Thymus (tissue), 11 donors: ENCODE measurements at regions not wholly inside any gene's neighbourhood (a gene's known extent, or its start where the extent isn't known, plus 50 kb on each side); places are given as distances from the start of the nearest gene placed in this dataset.

Experiments
- DNase-seq, 9 donors: peaks; one replicate each; pipeline ENCODE4 v3.0.0-alpha.2; 2013; ENCODE audit warnings: low spot score in 9 of 9, low read depth in 6 of 9, missing footprints in 1 of 9
- H3K27ac ChIP-seq, 2 donors: one replicate each; pipeline ENCODE4 v1.5.1; 2013; ENCODE audit warnings: control low read depth in 1 of 2, low read depth in 1 of 2, low read length in 1 of 2, mild to moderate bottlenecking in 1 of 2, moderate library complexity in 1 of 2
- H3K27me3 ChIP-seq, 2 donors: one replicate each; pipeline ENCODE4 v1.5.1; 2013; ENCODE audit warnings: low read length in 1 of 2; ENCODE audit not compliant: control insufficient read depth in 2 of 2, insufficient read depth in 1 of 2
- H3K36me3 ChIP-seq, 2 donors: one replicate each; pipeline ENCODE4 v1.5.1; 2013; ENCODE audit warnings: low read length in 1 of 2, mild to moderate bottlenecking in 1 of 2, moderate library complexity in 1 of 2; ENCODE audit not compliant: control insufficient read depth in 2 of 2, insufficient read depth in 2 of 2
- H3K4me1 ChIP-seq, 2 donors: one replicate each; pipeline ENCODE4 v1.5.1; 2013; ENCODE audit warnings: low read length in 2 of 2; ENCODE audit not compliant: control insufficient read depth in 2 of 2, insufficient read depth in 2 of 2
- H3K4me3 ChIP-seq, 2 donors: one replicate each; pipeline ENCODE4 v1.5.1; 2013; ENCODE audit warnings: low read length in 2 of 2, control low read depth in 1 of 2, mild to moderate bottlenecking in 1 of 2
- H3K9me3 ChIP-seq, 2 donors: one replicate each; pipeline ENCODE4 v1.5.1; 2013; ENCODE audit warnings: low read length in 1 of 2, mild to moderate bottlenecking in 1 of 2; ENCODE audit not compliant: control insufficient read depth in 2 of 2, insufficient read depth in 1 of 2
- WGBS: extraction: QIAGEN DNeasy Blood & Tissue Kit; methylation state at CpG from one replicate; pipeline ENCODE4 v1.1.7; 2013; 5-methylcytosine and 5-hydroxymethylcytosine counted together
- donor health status: healthy.

DNA sequence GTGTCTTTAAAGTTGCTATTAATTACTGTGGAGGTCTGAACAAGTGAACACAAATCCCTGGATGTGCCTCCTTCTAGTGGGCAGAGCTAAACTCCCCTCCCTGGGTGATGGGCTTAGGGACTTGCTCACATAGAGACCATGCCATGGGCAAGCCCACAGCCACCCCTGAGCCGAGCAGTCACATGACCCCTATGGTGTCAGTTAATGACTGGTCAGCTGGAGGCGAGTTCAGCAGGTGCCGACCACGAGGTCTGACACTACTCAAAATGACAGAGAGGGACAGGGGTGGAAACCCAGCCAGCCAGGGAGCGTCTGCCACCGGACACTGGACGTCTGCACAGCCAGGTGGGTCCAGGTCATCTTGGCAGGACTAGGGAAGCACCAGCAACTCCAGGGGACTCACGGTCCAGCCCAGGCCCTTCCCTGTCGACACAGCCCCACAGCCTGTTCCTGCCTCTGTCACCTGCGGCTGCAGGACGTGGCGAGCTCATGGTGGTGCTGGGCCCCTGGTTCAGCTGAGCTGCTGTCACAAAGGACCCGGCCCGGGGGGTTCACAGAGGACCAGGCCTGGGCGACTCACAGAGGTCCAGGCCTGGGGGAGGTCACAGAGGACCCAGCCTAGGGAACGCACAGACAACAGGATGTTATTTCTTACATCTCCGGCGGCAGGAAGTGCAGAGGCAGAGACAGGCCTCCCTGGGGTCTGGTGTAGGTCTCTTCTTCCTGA lies 135.0 kb downstream of the BRD1 start:
- H3K27ac ChIP-seq = no peak overlapping the region

DNA sequence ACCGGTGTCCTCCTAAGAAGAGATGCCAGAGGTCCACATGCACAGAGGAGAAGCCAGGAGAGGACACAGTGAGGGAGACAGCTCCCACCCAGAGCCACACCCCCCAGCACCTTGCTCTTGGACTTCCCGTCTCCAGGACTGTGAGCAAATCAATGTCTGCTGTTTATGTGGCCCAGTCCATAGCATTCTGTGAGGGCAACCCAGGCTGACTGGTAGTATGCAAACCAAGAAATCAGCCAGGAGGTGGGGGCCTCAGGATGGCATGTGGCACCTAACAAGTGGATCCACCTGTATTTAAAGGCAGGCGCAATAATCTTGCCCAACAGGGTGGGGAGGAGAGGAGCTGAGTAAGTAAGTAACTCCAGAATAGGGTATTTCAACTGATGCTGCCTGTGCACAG lies 136.4 kb downstream of the BRD1 start:
- Histone ChIP-seq H3K27ac (no peak overlapping the region), H3K36me3 (no peaks in the 10 kb centered on the region), H3K9me3 (peaks cover 0 to 13% of the 10 kb centered on the region in 2 donors), H3K4me1 (no peaks in the 10 kb centered on the region), H3K4me3 (no peak overlapping the region), H3K27me3 (peaks cover 0 to 2% of the 10 kb centered on the region in 2 donors)
- WGBS = 96% methylated on average over 3 of the region's 3 CpGs
- DNase-seq = no peak

More for the DNA sequence above, 135.0 kb downstream of the BRD1 start:
- H3K36me3 ChIP-seq = no peaks in the 10 kb centered on the region
- 93% methylated on average over 18 of the region's 18 CpGs for WGBS
- no peaks in the 10 kb centered on the region for H3K4me1 ChIP-seq
- peaks cover 0 to 13% of the 10 kb centered on the region in 2 donors for H3K9me3 ChIP-seq
- DNase-seq = no peak
- no peaks in the 10 kb centered on the region for H3K27me3 ChIP-seq
- no peak overlapping the region for H3K4me3 ChIP-seq

DNA sequence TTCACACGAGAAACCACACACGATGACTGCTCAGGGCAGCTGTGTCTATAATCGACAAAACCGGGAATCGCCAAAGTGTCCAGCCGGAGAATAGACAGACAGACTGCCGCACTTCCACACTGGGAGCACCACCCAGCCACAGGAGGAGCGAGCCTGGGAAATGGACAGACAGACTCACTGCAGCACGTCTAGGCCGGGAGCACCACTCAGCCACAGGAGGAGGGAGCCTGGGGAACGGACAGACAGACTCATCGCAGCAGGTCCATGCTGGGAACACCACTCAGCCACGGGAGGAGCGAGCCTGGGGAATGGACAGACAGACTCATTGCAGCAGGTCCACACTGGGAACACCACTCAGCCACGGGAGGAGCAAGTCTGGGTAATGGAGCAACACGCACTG lies 137.2 kb downstream of the BRD1 start:
- Histone ChIP-seq H3K27me3 (peaks cover 0 to 2% of the 10 kb centered on the region in 2 donors), H3K36me3 (no peaks in the 10 kb centered on the region), H3K27ac (no peak overlapping the region), H3K4me3 (no peak overlapping the region), H3K4me1 (no peaks in the 10 kb centered on the region), H3K9me3 (peaks cover 0 to 13% of the 10 kb centered on the region in 2 donors)
- no peak for DNase-seq
- WGBS = 93% methylated on average over 16 of the region's 16 CpGs

DNA sequence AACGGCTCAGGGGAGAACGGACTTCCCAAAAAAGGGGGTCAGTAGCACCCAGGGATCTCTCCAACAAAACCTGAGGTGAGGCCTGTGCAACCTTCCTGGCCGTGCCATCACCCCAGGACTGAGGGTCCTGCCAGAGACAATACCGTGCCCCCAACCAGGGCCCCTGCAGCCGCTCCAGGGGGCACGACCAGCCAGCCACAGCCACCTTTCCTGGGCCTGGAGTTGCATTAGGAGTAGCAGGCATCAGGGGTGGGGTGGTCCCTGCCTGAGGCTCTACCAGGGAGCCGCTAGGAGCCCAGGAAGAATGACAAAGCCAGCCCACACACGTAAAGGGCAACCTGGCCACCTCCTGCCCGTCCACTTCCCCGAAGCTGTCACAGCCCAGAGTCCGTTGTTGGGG lies 137.8 kb downstream of the BRD1 start:
- Histone ChIP-seq H3K9me3 (peaks cover 0 to 13% of the 10 kb centered on the region in 2 donors), H3K36me3 (no peaks in the 10 kb centered on the region), H3K27me3 (peaks cover 2 to 3% of the 10 kb centered on the region in 2 donors), H3K27ac (no peak overlapping the region), H3K4me3 (no peak overlapping the region), H3K4me1 (no peaks in the 10 kb centered on the region)
- DNase-seq = no peak
- 89% methylated on average over 11 of the region's 11 CpGs for WGBS

DNA sequence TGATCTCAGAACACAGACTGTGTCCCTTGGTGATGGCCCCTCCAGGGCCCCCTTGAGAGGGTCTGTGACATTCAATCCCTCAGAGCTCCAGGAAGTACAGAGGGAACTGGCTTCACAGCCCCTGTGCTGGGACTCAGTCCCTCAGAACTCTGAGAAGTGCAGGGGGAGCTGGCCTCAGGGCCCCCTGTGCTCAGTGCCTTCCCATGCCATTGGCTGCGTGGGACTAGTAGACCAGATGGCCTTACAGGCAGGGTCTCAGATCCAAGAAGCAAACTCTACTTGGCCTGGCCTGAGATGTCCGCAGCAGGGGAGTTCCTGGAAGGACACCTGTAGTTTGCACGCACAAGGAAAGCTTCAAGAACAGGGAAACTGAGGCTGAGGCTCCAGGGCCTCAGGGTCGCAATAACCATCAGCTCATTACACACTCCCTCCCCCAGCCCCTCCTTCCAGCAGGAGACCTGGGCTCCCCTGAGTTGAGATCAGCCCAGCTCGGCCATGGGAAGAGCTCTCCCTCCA lies 138.4 kb downstream of the BRD1 start:
- Histone ChIP-seq H3K36me3 (no peaks in the 10 kb centered on the region), H3K27ac (no peak overlapping the region), H3K4me1 (no peaks in the 10 kb centered on the region), H3K4me3 (no peak overlapping the region), H3K27me3 (peaks cover 2 to 3% of the 10 kb centered on the region in 2 donors), H3K9me3 (peaks cover 0 to 13% of the 10 kb centered on the region in 2 donors)
- 95% methylated on average over 5 of the region's 5 CpGs for WGBS
- DNase-seq = no peak

DNA sequence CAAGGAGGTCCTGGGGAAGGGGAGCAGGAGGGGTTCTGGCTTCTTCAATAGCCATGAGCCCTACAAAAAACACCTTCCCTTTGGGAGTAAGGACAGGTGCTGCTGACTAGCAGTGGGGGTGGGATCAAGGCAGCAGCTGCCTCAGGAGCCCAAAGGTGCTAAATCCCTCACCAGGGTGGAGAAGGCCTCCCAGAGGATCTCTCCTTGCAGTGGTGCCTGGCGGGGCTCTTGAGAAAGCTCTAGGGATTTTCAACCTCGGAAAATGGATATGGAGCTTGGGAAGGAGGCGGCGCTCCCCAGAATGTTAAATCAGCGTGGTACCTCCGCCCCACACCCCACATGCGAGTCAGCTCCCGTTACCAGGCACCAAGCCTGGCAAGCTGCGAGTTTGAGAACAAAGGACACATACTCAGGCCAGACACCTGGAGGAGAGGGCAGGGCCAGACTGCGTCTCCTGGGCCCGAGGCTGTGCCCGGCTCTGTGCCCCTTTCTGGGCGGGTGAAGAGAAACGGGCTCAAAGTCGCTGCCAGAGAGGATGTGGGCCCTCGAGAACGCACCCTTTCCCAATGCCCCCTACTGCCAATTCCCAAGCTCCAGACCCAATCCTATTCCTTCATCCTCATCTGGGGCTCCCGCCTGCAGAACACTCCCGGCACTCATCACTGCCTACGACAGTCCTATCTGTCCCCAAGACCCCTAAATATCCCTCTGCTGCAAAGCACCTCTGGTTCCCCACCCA lies 139.0 kb downstream of the BRD1 start:
- no peak overlapping the region for H3K27ac ChIP-seq
- DNase-seq = no peak
- peaks cover 2 to 3% of the 10 kb centered on the region in 2 donors for H3K27me3 ChIP-seq
- H3K4me3 ChIP-seq = no peak overlapping the region
- peaks cover 0 to 13% of the 10 kb centered on the region in 2 donors for H3K9me3 ChIP-seq
- 94% methylated on average over 20 of the region's 20 CpGs for WGBS
- no peaks in the 10 kb centered on the region for H3K36me3 ChIP-seq
- H3K4me1 ChIP-seq = no peaks in the 10 kb centered on the region

DNA sequence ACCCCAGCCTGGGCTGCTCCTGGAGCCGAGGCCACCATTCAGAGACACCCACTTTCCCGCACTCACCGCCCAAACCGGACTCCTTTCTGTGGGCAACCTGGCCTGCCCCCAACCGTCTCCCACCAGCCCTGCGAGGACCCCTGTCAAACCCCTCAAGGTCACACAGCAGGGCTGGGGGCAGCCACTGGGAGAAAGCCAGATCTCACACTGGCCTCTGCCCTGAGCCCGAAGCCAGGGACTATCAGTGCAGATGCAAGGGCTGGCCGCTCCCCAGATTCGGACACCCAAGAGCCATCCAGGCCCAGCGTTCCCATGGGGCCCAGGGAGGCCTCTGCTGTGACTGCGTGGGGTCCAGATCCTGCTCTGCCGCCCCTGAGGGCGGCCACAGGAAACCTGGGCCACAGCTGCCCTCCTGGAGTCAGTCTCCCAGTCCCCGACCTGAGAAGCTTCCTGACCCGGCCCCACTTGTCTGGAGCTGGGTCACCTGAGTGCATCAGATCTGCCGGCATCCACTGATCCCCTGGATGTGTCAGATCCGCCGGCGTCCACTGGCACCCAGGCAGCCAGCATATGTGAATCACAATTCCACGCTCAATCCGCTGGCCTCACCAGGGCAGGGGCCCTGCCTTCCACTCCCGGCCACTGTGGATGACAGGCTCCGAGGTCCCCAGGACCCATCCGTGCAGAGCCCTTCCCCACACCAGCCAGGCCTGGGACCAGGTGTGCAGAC lies 139.7 kb downstream of the BRD1 start:
- Histone ChIP-seq H3K36me3 (no peaks in the 10 kb centered on the region), H3K27ac (no peak overlapping the region), H3K9me3 (peaks cover 0 to 12% of the 10 kb centered on the region in 2 donors), H3K4me3 (no peak overlapping the region), H3K27me3 (peaks cover 2 to 3% of the 10 kb centered on the region in 2 donors), H3K4me1 (no peaks in the 10 kb centered on the region)
- no peak for DNase-seq
- 94% methylated on average over 24 of the region's 24 CpGs for WGBS

DNA sequence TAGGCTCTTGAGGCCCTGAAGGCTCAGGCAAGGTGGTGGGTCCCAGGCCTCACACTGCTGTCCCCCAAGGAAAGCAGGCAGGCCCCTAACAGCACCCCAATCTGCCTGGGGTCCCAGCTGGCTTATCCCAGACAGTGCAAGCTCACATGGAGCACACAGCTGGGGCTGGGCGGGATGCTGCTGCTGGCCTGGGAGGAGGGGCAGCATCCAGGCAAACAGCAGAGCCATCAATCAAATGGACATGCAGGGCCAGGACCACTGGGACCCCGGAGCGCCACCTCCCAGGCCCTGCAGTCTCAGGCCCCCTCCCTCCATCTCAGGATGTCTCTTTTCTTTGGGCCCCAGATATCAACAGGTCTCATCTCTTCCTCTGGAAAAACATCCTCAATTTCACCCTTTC lies 140.3 kb downstream of the BRD1 start:
- Histone ChIP-seq H3K4me3 (no peak overlapping the region), H3K36me3 (no peaks in the 10 kb centered on the region), H3K27ac (no peak overlapping the region), H3K27me3 (peaks cover 2 to 3% of the 10 kb centered on the region in 2 donors), H3K9me3 (peaks cover 0 to 10% of the 10 kb centered on the region in 2 donors), H3K4me1 (no peaks in the 10 kb centered on the region)
- DNase-seq = no peak
- 96% methylated on average over 3 of the region's 3 CpGs for WGBS
